Stimulated activated CD4-positive, alpha-beta T cell treated with anti-CD3 and anti-CD28 coated beads, Interleukin-15, amount 100 ng/mL, for 24 hours (primary cell): ENCODE measurements at regions not wholly inside any gene's neighbourhood (a gene's known extent, or its start where the extent isn't known, plus 50 kb on each side); places are given as distances from the start of the nearest gene placed in this dataset.
"Not testable (repeated sequence)": the region's sequence is repeated elsewhere in the genome, so short reads cannot be mapped to it uniquely, and the experiment has no call there.

Source experiments
- DNase-seq: peaks from one replicate; pipeline ENCODE4 v3.0.0-alpha.2; 2020

DNA sequence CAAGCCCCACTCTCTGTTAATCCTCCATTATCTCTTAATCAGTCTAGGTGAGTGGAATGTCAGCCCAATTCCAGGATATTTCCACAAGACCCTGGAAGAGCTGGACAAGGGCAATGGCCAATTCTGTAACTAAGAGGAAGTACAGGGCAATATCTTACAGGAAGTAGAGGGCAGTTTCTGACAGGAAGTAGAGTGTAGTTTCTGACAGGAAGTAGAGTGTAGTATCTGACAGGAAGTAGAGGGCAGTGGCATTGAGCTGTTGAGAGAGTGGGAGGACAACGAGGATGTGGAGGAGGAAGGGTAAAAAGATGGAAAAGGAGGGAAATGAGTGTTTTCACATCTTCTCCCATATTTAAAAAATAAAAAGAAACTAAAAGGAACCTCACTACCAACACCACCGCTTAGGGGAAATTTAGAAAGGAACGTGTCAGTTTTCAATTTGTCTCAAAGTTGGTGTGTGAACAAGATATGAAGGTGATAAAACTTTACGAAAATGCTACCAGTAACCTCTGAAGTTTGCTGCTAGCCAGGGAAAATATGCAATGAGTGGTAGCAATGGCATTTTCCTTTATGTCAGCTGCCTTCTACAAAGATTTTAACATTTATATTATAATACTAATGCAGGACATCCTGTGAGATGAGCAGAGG is 430.9 kb upstream of the HNRNPA3 start:
- no peak for DNase-seq

DNA sequence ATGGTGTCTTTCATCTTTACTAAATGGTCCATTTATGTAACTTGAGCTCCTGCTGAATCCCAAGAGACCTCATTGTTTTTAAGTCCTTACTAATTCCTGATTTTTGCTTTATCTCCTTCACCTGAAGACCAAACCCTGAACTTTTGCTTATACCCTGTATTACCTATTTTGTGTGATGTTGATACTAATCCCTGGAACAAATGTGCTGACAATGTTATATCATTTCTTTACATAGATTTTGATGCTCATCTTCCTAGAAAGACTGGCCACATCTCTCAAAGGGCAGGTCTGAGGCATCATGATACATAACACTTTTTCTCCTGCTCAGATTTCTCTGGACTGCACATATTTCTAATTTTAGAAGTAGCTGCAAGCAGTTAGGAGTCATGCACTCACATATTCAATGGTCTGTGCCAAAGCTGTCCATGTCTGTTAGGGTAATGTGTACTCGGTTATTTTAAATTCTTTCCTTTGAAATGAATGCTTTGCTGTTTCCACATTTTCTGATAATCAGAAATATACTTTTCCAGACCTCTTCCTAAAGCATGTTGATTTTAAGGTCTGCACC is 427.9 kb upstream of the HNRNPA3 start:
- DNase-seq, result no peak

DNA sequence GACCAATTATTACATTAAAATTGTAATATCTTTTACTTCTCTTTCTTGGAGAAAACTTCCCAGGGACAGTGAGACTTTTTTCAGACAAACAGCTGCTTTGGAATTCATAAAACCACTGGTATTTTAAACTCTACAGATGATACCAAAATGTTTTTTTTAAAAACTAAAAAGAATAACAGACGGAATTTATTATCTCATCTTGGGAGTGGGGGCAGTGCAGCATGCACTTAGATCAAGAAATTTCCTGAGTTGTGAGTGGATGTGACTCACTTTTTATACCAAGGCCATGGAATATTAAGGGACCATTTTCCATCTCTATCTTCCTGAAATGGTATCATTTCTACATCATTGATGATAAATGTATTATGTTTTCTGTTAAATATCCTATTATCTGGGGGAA is 422.8 kb upstream of the HNRNPA3 start:
- no peak for DNase-seq

DNA sequence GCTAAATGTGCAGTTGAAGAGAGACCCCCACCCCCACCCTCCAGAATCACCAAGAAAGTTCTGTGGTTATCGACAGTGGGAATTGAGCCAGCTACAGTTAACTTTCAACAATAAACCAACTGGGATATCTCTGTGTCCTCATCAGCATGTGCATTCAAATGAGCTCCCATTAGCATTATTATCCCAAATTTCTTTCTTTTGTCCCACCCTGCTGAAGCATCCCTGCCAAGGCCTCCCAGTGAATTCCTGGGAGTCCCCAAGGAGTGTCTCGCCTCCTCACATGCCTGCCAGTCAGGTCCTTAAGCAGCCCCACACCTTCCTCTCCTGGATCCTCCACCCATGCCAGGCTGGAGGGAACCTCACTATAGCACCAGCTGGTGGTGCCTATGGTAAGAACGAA is 422.1 kb upstream of the HNRNPA3 start:
- no peak for DNase-seq

DNA sequence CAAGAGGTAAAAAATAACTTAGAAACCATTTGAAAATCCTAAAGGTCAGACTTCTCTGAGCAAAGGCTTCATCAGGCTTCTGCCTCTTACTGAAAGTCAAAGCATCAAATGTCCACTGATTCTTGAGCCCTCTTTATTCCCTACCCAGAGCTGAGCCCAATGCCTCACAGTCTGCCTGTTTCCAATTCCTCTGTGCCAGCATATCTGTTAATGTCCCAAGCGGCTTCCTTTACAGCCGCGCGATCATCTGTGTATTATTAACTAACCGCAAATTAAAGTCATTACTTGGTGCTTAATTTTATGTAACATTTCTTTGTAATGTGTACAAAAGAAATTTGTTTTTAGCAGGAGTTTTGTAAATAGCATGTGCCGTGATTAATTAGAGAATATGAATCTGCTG is 418.8 kb upstream of the HNRNPA3 start:
- DNase-seq, result no peak

DNA sequence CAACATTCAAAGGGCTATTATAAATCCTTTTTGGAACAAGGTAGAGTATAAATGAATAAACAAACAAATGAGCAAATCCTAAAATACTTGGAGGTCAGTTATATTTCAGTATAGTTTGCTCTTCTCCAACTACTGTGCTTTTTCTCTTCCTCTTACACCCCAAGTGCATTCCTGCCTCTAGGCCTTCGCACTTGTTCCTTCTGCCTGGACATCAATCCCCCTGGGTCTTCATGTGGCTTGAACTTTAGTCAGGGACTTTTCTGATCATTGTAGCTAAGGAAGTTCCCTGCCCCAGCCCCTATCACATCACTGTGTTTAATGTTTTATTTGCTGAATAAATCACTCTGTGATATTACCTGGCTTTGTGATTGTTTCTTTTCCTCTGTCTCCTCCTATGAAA is 418.2 kb upstream of the HNRNPA3 start:
- no peak for DNase-seq

DNA sequence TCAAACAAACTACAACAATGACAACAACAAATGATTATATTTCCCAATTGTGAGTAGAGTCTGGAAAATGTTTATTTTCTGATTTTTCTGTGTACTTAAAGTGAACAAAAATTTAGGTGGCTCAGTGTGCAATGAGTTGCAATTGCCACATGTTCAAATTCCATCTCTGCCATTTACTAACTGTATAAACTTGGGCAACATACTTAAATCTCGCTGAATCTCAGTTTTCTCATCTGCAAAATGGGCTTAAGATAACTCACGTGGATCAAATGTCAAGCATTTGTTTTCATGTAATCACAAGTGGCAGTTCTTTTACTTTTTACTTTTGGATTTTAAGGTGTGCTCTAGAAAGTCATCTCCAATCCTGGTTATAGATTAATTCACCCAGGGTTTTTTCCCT is 416.8 kb upstream of the HNRNPA3 start:
- DNase-seq, result no peak

DNA sequence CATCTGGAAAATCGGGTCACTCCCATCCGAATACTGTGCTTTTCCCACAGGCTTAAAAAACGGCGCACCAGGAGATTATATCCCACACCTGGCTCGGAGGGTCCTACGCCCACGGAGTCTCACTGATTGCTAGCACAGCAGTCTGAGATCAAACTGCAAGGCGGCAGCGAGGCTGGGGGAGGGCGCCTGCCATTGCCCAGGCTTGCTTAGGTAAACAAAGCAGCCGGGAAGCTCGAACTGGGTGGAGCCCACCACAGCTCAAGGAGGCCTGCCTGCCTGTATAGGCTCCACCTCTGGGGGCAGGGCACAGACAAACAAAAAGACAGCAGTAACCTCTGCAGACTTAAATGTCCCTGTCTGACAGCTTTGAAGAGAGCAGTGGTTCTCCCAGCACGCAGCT is 415.9 kb upstream of the HNRNPA3 start:
- DNase-seq, result not testable (repeated sequence)

DNA sequence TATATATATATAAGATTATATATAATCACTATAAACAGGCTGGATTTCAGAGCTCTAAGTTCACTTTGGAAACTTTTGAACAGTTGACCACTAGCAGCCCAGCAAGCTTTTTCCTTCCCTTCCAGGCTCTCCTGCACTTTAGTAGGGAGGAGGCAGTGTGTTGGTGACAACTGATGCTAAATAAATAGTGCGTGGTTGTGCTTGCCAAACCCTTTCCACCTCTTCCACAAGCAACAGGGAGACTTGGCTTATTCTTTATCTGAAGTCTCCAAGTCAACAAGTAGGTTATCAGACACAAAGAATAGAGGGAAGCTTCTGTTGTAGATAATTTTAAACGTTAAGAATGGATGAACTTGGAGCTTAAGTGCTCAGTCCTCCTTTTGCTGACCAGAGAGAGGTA is 408.2 kb upstream of the HNRNPA3 start:
- no peak for DNase-seq

DNA sequence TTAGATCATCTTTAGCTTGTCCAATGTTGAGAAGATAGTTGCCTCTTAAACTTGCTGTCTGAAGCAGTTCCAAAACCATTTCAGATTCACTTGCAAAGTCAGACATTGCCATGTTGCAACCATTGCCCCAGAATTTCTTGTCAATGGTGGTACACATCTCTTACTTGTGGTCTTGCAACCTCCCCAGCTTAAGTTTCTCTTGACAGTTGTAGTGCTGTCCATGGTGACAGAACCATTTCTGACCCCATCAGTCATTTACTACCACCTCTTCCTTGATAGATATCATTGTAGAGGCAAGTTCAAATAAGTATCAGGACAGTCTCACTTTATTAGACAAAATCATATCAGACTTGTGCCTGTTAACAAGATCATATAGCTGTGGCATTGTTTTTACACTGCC is 407.2 kb upstream of the HNRNPA3 start:
- no peak for DNase-seq

DNA sequence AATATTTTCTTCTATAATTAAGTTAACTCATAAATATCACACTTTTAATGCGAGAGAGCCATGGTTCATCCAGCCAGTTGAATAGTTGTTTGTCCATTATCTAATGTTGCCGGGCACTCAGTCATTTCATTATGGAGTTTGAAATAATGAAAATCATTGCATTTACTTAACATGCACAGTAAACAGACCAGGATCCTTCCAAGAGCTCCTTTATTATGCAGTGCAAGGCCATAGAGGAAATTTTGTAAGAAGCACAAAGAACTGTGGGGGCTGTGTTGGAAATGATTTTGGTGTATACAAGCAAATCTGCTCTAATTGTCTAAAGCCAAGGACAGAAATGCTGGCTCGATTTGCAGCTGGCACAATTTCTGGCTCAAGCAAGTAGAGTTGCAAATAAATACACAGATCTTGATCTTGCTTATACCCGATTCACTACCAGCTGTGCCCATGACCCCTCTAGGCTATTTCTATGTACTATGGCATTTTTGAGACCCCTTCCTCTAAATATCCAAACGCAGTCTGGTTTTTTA is 400.3 kb upstream of the HNRNPA3 start:
- no peak for DNase-seq

DNA sequence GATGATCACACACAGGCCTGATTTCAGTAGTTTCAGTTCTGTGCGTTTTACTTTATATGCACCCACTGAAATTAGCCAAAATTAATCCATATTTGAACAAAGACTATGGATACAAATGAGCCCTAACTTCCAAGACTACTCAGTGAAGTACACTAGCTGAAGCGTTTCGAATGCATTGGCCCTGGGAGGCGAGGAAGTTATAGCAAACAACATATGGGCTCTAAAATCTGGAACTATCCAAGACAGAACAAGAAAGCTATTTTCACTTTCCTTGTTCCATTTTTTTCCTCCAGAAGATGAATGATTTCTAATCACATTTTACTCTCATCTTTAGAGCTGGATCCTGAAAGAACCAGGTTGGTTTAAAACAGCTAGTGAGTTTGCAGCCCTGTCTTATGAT is 399.4 kb upstream of the HNRNPA3 start:
- no peak for DNase-seq

DNA sequence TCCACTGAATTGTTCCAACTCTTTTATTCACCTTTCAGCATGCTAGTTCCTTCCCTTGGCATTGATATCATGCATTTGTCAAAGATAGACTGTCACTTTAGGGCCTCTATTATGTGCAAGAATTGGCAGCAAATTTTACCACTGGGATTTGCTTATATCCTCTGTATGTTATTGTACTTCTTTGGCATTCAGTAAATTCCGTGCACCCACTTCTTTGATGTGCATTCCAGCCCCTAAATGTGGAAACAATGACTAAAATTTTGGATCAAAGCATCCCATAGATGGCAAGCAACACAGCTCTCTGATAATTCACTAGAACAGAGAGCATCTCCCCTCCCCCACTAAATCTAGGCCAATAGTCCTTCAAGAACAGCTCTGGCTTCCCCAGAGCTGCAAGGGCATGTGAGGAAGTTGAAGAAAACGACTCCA is 399.0 kb upstream of the HNRNPA3 start:
- no peak for DNase-seq

DNA sequence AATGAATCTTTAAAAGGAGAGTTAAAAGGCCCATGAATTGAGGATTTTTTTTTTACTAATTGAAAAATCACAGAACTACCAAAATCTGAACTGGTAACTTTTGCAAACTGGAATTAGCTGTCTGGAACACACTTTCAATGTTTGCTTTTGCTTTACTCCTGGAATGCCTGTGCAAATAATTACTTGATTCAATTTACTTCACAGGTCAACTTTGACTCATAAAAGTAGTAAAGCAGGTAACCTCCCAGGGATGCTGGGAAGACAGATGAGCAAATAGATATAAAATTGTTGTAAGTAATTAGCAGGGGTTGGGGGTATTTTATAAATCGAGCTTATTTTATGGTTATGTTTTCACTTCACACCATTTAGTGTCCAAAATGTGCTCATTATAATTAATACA is 398.3 kb upstream of the HNRNPA3 start:
- DNase-seq, result no peak

DNA sequence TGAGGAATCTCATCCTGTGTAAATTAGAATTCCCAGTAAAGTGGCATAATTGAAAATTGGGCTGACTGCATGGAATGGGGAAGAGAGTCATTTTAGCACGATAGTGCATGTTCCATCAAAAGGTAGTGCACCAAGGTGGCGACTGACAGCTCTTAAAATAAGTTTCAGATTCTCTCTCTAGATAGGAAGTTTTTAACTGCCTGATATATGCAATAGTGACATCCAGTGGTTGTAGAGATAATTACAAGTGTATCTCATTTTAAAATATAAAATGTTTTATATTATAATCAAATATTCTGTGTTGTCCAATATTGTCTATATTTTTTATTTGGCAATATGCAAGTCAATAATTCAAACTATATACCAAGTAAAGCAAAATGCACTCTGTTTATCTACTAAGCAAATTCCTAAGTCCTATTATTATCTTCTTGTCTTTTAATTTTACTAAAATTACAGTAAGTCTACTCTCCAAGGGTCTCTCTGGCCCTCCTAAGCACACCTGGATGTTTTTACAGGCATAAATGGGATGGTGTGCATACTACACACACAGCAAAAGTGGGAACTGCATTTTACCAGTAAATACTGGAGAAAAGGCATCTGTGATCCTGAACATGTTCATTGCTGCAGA is 397.7 kb upstream of the HNRNPA3 start:
- DNase-seq, result no peak

DNA sequence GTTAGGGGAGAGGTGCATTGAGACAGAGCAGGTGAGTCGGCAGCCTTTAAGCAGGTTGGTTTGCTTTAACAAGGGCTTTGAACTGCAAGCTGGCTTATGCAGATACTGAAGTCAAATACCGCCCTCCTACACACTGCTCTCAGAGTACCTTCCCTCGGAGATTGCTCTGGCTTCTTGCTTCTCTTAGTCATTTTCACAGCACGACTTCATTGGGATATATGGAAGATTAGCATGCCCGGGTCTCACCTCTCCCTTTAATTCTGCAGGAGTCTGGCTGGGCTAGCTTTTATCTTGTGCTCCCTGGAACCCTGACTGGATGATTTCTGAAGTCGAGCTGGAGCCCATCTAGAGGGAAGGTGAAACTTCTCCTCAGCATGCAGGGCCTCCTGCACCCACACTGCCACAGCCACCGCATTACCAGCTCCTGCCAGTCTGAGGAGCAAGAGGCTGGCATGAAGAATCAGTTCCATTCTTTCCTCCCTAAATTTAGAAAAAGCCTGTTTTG is 395.5 kb upstream of the HNRNPA3 start:
- DNase-seq, result peak; percentile 5

DNA sequence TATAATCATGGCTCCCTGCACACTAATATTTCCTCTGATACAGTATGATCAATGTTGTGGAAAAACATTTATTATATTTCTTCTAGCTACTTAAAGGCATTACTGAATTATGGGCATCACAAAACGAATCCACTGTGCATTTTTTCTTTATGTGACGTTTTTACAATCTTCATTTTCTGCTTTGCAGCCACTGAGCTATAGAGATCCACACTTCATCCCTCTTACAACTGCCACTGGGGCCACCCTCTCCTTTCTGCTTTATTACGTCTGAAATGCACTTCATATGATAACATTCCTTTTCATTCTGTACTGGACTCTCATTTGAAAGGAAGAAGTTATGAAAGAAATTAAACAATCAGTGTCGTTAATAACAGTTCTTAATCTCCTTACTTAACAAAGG is 394.5 kb upstream of the HNRNPA3 start:
- DNase-seq, result no peak

DNA sequence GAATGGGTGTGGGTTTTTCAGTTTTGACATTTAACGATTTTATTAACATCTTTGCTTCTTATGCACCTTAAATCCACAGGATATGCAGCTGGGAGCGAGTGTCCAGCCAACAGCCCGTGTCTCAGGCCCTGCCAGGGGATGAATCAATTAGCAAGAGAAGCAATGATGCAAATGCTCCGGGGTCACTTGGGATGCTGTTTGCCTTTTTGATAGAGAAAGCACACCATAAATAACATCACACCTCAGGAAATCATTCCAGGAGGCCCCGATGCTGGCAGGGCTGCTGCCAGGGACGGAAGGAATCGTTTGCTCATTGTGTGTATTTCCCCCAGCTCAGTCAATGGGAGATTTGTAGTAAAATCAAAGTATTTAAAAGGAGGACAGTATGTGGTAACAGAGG is 394.0 kb upstream of the HNRNPA3 start:
- DNase-seq, result no peak

DNA sequence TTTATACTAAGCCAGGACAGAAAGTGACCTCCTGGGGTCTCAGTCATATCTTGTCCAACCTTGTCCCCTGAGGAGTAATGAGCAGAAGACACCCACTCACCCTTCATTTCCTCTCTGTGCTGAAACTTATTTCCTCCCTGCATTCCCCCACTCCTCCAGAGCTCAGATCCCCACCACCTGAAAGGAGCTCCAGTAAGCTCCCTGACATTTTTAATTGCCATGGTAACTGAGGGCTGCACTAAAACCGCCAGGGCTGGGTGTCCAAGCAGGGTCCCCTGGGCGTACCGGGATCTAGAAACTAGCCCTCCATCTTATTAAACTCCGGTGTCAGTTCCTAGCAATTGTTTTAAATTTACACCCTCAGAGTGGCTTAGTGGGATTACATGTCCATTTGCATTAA is 393.3 kb upstream of the HNRNPA3 start:
- no peak for DNase-seq

DNA sequence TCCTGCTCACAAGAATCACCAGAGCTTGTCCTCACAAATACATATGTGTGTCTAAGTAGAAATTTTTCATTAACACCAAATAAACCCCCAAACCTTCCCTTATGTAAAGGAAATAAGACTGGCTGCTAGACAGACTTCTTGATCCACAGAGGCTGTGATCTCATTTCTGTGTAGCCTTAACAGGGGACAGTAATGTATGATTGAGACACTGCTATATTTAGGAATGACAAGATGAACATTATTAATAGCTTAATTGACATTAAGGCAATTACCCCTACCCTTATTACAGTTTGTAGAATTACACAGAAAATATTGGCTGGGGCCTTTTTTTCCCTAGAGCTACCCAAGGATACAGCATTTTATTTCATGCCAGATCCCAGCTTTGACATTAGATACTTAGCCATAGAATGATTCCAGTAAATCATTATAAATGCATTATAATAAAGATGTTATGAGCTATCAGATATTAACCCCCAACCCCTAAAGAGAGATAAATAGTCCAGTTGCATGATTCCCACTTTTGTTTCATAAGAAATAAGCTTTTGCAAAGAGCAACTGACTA is 392.1 kb upstream of the HNRNPA3 start:
- DNase-seq, result no peak

DNA sequence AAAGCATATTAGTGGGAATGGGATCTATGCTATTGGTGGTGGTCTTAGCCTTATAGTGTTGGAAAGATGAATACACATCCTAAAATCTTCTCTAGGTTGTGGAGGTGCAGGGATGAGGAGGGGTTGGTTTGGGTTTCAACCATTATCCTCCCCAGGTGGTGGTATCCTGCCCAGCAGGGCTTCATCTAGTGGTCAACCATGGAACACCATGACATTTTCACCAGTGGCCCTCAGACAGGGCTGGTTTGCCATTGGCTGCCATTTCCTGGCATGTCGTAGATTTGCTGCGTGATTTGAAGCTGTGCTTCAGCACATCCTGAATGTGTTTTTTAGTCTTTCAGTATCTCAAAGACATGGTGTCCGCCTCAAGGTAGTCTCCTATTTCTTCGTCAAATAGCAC is 391.2 kb upstream of the HNRNPA3 start:
- DNase-seq, result no peak

DNA sequence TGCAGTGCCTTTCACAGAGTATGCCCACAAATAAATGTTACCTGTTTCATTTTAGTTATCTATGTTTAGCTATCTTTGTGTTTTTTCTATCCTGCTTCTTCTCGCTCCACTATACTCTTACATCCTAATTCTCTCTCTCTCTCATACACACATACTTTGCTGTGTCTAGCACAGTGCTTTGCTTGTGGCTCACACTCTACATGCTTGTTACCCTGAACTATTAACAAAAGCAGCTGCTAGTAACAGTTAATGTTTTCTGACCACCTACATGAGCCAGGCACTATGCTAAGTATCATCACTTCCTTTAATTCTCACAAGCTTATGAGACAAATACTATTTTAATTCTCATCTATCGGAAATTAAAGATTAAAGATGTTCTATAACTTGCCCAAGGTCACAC is 390.5 kb upstream of the HNRNPA3 start:
- DNase-seq, result no peak

DNA sequence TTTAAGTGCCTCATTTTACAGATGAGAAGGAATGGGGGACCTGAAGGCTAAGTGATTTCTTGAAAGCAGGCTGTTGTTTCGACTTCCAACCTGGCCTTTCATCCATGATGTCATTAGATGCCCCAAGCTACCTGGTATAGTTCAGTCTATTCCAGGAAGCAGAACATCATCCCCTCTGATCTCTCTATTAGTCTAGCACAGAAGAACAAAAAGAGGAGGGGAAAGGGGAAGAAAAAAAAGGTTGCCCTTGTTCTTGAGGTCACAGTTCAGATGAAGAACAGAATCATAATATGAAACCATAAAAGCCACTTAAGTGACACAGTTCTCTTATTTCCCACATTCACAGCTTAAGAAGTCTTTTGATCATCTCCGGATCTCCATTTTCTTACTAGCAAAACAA is 386.2 kb upstream of the HNRNPA3 start:
- no peak for DNase-seq
